H9 (cell line): ENCODE measurements at regions not wholly inside any gene's neighbourhood (a gene's known extent, or its start where the extent isn't known, plus 50 kb on each side); places are given as distances from the start of the nearest gene placed in this dataset.
"Not testable (repeated sequence)": the region's sequence is repeated elsewhere in the genome, so short reads cannot be mapped to it uniquely, and the experiment has no call there.

Experiments used
- DNase-seq: peaks from one replicate; pipeline ENCODE4 v3.0.0-alpha.2; 2017
- H2AFZ ChIP-seq: one replicate; pipeline ENCODE4 v1.6.1; 2013; ENCODE audit warnings: mild to moderate bottlenecking, low read length, control low read depth, moderate library complexity
- H2AK5ac ChIP-seq: 2 replicates; pipeline ENCODE4 v1.6.1; 2013; ENCODE audit warnings: low read length, control low read depth, mixed read lengths; ENCODE audit not compliant: insufficient read length
- H2BK120ac ChIP-seq: one replicate; pipeline ENCODE4 v1.6.1; 2013; ENCODE audit warnings: low read depth, mild to moderate bottlenecking, low read length, control low read depth, inconsistent platforms; ENCODE audit not compliant: poor library complexity, severe bottlenecking
- H2BK12ac ChIP-seq: 2 replicates; pipeline ENCODE4 v1.6.1; 2013; ENCODE audit warnings: low read length, control low read depth, mixed read lengths, low read depth; ENCODE audit not compliant: insufficient read length
- H2BK15ac ChIP-seq: 2 replicates; pipeline ENCODE4 v1.6.1; 2013; ENCODE audit warnings: low read depth, low read length, control low read depth
- H2BK20ac ChIP-seq: one replicate; pipeline ENCODE4 v1.6.1; 2013; ENCODE audit warnings: low read depth, mild to moderate bottlenecking, low read length, control low read depth, inconsistent platforms; ENCODE audit not compliant: poor library complexity, severe bottlenecking
- H2BK5ac ChIP-seq: 2 replicates; pipeline ENCODE4 v1.6.1; 2013; ENCODE audit warnings: low read length, control low read depth, mixed read lengths; ENCODE audit not compliant: insufficient read length
- H3K14ac ChIP-seq: 2 replicates; pipeline ENCODE4 v1.6.1; 2013; ENCODE audit warnings: low read length, control low read depth; ENCODE audit not compliant: insufficient read depth
- H3K18ac ChIP-seq: 2 replicates; pipeline ENCODE4 v1.6.1; 2013; ENCODE audit warnings: low read depth, mild to moderate bottlenecking, mixed read lengths, low read length, control low read depth; ENCODE audit not compliant: insufficient read length
- H3K23ac ChIP-seq: 2 replicates; pipeline ENCODE4 v1.6.1; 2013; ENCODE audit warnings: low read length, control low read depth, mixed read lengths, low read depth; ENCODE audit not compliant: insufficient read length
- H3K23me2 ChIP-seq: 2 replicates; pipeline ENCODE4 v1.6.1; 2013; ENCODE audit warnings: low read depth, mild to moderate bottlenecking, mixed read lengths, low read length, control low read depth; ENCODE audit not compliant: insufficient read length, poor library complexity, severe bottlenecking
- H3K27ac ChIP-seq: 2 replicates; pipeline ENCODE4 v1.5.1; 2013; ENCODE audit warnings: low read length, control low read depth, mixed read lengths, low read depth; ENCODE audit not compliant: insufficient read length
- H3K27me3 ChIP-seq: 2 replicates; pipeline ENCODE4 v1.6.1; 2013; ENCODE audit warnings: low read length, control low read depth, inconsistent platforms; ENCODE audit not compliant: insufficient read depth
- H3K4ac ChIP-seq: 2 replicates; pipeline ENCODE4 v1.6.1; 2013; ENCODE audit warnings: low read depth, mild to moderate bottlenecking, control low read depth, inconsistent platforms, low read length, moderate library complexity
- H3K4me1 ChIP-seq: 2 replicates; pipeline ENCODE4 v1.6.1; 2013; ENCODE audit warnings: low read length, control low read depth, inconsistent platforms; ENCODE audit not compliant: insufficient read depth
- H3K4me2 ChIP-seq: 2 replicates; pipeline ENCODE4 v1.6.1; 2013; ENCODE audit warnings: low read length, control low read depth, mixed read lengths; ENCODE audit not compliant: insufficient read length, insufficient read depth
- H3K56ac ChIP-seq: 2 replicates; pipeline ENCODE4 v1.6.1; 2013; ENCODE audit warnings: low read depth, mild to moderate bottlenecking, mixed read lengths, low read length, control low read depth; ENCODE audit not compliant: insufficient read length
- H3K79me1 ChIP-seq: 2 replicates; pipeline ENCODE4 v1.6.1; 2013; ENCODE audit warnings: low read depth, mild to moderate bottlenecking, moderate library complexity, low read length, control low read depth, inconsistent platforms; ENCODE audit not compliant: insufficient read depth, poor library complexity, severe bottlenecking
- H3K79me2 ChIP-seq: 2 replicates; pipeline ENCODE4 v1.6.1; 2013; ENCODE audit warnings: low read length, control low read depth, inconsistent platforms; ENCODE audit not compliant: insufficient read depth
- H3K9ac ChIP-seq: 2 replicates; pipeline ENCODE4 v1.6.1; 2013; ENCODE audit warnings: low read length, control low read depth, mixed read lengths; ENCODE audit not compliant: insufficient read length; ENCODE audit errors: extremely low read depth
- H3K9me3 ChIP-seq: one replicate; pipeline ENCODE4 v1.6.1; 2013; ENCODE audit warnings: low read depth, low read length, inconsistent platforms; ENCODE audit not compliant: control insufficient read depth
- H3T11ph ChIP-seq: one replicate; pipeline ENCODE4 v1.6.1; 2013; ENCODE audit warnings: mild to moderate bottlenecking, low read length, control low read depth, inconsistent platforms
- H4K20me1 ChIP-seq: one replicate; pipeline ENCODE4 v1.6.1; 2013; ENCODE audit not compliant: control insufficient read depth, insufficient read length, insufficient read depth
- H4K5ac ChIP-seq: 2 replicates; pipeline ENCODE4 v1.6.1; 2013; ENCODE audit warnings: low read depth, mild to moderate bottlenecking, mixed read lengths, low read length, control low read depth; ENCODE audit not compliant: insufficient read length
- H4K8ac ChIP-seq: replicated peaks from 2 replicates; pipeline ENCODE4 v1.6.1; 2013; ENCODE audit warnings: low read length, control low read depth, mixed read lengths, low read depth; ENCODE audit not compliant: insufficient read length
- H4K91ac ChIP-seq: 2 replicates; pipeline ENCODE4 v1.6.1; 2013; ENCODE audit warnings: low read depth, mild to moderate bottlenecking, moderate library complexity, mixed read lengths, low read length, control low read depth; ENCODE audit not compliant: insufficient read length
- H3K27ac Mint-ChIP-seq, 3 experiments: 2 replicates in 2 of 3; 3 replicates in 1 of 3; pipeline ENCODE4 v1.8.0; 2020 to 2021; ENCODE audit warnings: mixed read lengths in 3 of 3, mild to moderate bottlenecking in 1 of 3, moderate library complexity in 1 of 3
- H3K27me3 Mint-ChIP-seq: 2 replicates; pipeline ENCODE4 v1.8.0; 2021; ENCODE audit warnings: low read depth, mild to moderate bottlenecking, moderate library complexity, mixed read lengths
- H3K36me3 Mint-ChIP-seq, 3 experiments: 2 replicates in 2 of 3; 3 replicates in 1 of 3; pipeline ENCODE4 v1.8.0; 2020 to 2021; ENCODE audit warnings: low read depth in 3 of 3, mixed read lengths in 3 of 3; ENCODE audit not compliant: insufficient read depth in 1 of 3
- H3K4me1 Mint-ChIP-seq, 2 experiments: 2 replicates each; pipeline ENCODE4 v1.8.0; 2020; ENCODE audit warnings: mixed read lengths in 2 of 2
- H3K4me3 Mint-ChIP-seq, 2 experiments: 2 replicates in 1 of 2; 3 replicates in 1 of 2; pipeline ENCODE4 v1.8.0; 2020 to 2021; ENCODE audit warnings: mild to moderate bottlenecking in 2 of 2, mixed read lengths in 2 of 2, moderate library complexity in 1 of 2
- H3K9me3 Mint-ChIP-seq, 2 experiments: 2 replicates in 1 of 2; 3 replicates in 1 of 2; pipeline ENCODE4 v1.8.0; 2020; ENCODE audit warnings: mild to moderate bottlenecking in 2 of 2, mixed read lengths in 2 of 2, moderate library complexity in 1 of 2
- CTCF ChIP-seq: fragments of 200-600 bp; sonication (generic); conservative IDR thresholded peaks from 3 replicates; pipeline ENCODE4 v1.8.0; 2021; ENCODE audit warnings: antibody characterized with exemption, mild to moderate bottlenecking
- WGBS: extraction: QIAGEN DNeasy Blood & Tissue Kit; methylation state at CpG from one replicate; pipeline ENCODE4 v1.1.7; 2013; ENCODE audit warnings: missing lambda C conversion rate, low lambda C conversion rate, mixed read lengths; ENCODE audit not compliant: insufficient read length; ENCODE audit errors: extremely low coverage; 5-methylcytosine and 5-hydroxymethylcytosine counted together

DNA sequence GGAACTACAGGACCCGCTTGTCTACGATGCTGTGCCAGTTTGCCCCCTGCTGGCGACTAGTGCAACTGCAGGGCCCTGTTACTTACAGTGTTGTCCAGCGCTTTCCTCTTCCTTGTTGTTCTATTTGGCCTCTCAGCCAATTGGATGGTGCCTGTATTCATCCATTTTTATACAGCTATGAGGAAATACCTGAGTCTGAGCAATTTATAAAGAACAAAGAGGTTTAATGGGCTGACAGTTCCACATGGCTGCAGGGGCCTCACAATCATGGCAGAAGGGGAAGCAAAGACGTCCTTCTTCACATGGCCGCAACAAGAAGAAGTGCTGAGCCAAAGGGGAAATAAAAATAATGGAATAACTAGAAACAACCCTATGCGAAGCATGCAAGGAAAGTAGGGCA lies 78.7 kb upstream of the PLEKHG4B start:
- Mint-ChIP-seq H3K36me3 (no peaks in the 10 kb centered on the region; a peak in 1 of 7 replicates), H3K27ac (no peak overlapping the region), H3K4me3 (no peak overlapping the region), H3K9me3 (peaks cover 0 to 5% of the 10 kb centered on the region in 2 experiments; a peak in 3 of 5 replicates), H3K27me3 (peaks cover 4% of the 10 kb centered on the region), H3K4me1 (peaks cover 16 to 17% of the 10 kb centered on the region in 2 experiments)
- DNase-seq = no peak
- WGBS = no CpG with 5 or more reads among the region's 7 CpGs
- Histone ChIP-seq H3K4me1 (no peaks in the 10 kb centered on the region), H3K4ac (no peak overlapping the region), H4K20me1 (no peaks in the 10 kb centered on the region), H3K14ac (no peak overlapping the region), H2BK20ac (no peak overlapping the region), H4K5ac (no peak overlapping the region), H3K9ac (no peak overlapping the region), H3K56ac (no peak overlapping the region), H2AFZ (no peak overlapping the region), H2BK12ac (no peak overlapping the region), H2BK5ac (no peak overlapping the region), H3T11ph (no peak overlapping the region), H2BK120ac (no peak overlapping the region), H3K79me1 (no peaks in the 10 kb centered on the region), H3K18ac (no peak overlapping the region), H3K27ac (no peak overlapping the region), H4K91ac (no peak overlapping the region), H3K9me3 (no peaks in the 10 kb centered on the region), H3K4me2 (no peak overlapping the region), H2BK15ac (no peak overlapping the region), H3K23me2 (no peaks in the 10 kb centered on the region), H2AK5ac (no peak overlapping the region), H3K27me3 (no peaks in the 10 kb centered on the region), H4K8ac (no peak overlapping the region), H3K23ac (no peak overlapping the region), H3K79me2 (no peaks in the 10 kb centered on the region)
- no peak for TF ChIP-seq CTCF

DNA sequence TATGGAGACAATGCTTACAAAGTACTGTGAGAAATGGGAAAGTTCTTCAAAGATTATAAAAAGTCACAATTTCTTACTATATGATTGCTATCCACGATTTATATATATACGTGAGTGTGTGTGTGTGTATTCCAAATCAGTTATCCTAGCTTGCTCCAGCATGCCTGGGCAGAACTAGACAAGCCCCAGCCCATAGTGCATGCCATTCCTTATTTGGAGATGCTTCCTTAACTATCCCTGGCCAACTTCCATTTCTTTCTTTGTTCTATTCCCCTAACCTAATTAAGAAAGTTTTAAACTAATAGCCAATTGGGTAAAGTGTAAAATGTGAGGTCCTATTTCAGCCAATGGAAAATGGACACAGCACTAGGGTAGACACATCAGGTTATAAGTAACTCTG lies 77.3 kb upstream of the PLEKHG4B start:
- not testable (repeated sequence) for H3K27ac ChIP-seq, H3K9me3 Mint-ChIP-seq

More for the DNA sequence above, 77.3 kb upstream of the PLEKHG4B start:
- H3K14ac ChIP-seq, H3K4ac ChIP-seq, H2BK15ac ChIP-seq, H3K9ac ChIP-seq, H3K79me1 ChIP-seq, H4K5ac ChIP-seq, H4K20me1 ChIP-seq, H3T11ph ChIP-seq, H2AK5ac ChIP-seq, H3K36me3 Mint-ChIP-seq, H3K23me2 ChIP-seq, H3K4me3 Mint-ChIP-seq, H2BK12ac ChIP-seq, DNase-seq, H3K9me3 ChIP-seq, H3K79me2 ChIP-seq, H2BK5ac ChIP-seq, H3K4me1 ChIP-seq, H2AFZ ChIP-seq, H3K18ac ChIP-seq, H4K91ac ChIP-seq, H3K27me3 Mint-ChIP-seq, H4K8ac ChIP-seq, H3K56ac ChIP-seq, H3K27me3 ChIP-seq, H3K4me2 ChIP-seq, H2BK20ac ChIP-seq, H2BK120ac ChIP-seq, H3K27ac Mint-ChIP-seq, H3K23ac ChIP-seq: not testable (repeated sequence)
- WGBS = no CpG with 5 or more reads among the region's 2 CpGs
- peaks cover 16 to 20% of the 10 kb centered on the region in 2 experiments for H3K4me1 Mint-ChIP-seq
